T-helper 9 cell (primary cell): ENCODE measurements at regions not wholly inside any gene's neighbourhood (a gene's known extent, or its start where the extent isn't known, plus 50 kb on each side); places are given as distances from the start of the nearest gene placed in this dataset.

Experiments
- DNase-seq: peaks from one replicate; pipeline ENCODE4 v3.0.0-alpha.2; 2020

GRCh38 chr2:3138621-3139020, 239.0 kb downstream of the EIPR1 start:
- DNase-seq, result no peak

DNA sequence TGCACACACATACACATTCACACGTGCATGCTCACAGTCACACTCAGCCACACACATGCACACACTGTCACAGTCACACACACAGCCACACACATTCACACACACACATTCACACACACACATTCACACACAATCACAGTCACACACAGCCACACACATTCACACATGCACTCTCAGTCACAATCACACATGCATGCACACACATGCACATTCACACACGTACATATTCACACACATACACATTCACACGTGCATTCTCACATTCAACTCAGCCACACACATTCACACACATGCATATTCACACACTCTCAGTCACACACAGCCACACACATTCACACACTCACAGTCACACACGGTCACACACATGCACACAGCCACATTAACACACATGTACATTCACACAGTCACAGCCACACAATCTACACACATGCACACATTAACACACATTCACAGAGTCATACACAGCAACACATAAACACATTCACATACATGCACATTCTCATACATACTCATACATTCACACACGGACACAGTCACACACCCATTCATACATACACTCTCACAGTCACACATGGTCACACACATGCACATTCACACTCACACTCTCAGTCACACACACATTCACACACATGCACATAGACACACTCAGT, 239.8 kb downstream of the EIPR1 start:
- DNase-seq, result no peak

DNA sequence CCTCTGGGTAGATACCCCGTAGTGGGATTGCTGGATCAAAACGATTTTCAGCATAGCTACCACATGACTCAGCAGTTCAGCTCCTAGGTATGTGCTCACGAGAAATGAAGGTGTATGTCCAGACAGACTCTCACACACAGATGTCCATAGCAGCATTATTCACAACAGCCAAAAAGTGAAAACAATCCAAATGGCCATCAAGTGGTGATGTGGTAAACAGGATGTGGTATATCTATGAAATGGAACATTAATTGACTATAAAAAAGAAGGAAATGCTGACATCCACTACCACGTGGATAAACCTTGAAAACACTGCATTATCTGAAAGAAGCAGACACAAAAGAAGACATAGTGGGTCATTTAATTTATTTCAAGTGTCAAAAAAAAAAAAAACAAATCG, 241.9 kb downstream of the EIPR1 start:
- no peak for DNase-seq

DNA sequence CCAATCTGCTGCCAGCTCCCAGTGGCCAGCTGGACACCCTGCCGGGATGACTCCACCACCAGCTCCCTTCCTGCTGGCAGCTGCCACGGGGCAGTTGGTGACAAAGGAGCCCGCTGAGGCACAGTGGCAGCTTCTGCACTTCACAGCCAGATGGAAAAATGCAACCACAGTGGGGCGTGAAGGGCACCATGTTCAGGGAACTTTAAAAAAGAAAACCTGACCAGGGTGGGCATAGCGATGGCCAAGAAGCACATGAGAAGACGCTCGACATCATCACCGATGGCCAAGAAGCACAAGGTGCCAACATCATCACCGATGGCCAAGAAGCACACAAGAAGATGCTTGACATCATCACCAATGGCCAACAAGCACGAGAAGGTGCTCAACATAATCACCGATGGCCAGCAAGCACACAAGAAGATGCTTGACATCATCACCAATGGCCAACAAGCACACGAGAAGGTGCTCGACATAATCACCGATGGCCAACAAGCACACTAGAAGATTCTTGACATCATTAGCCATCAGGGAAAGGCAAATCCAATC, 243.5 kb downstream of the EIPR1 start:
- no peak for DNase-seq

GRCh38 chr2:3132966-3133365, 244.7 kb downstream of the EIPR1 start:
- DNase-seq, result no peak

DNA sequence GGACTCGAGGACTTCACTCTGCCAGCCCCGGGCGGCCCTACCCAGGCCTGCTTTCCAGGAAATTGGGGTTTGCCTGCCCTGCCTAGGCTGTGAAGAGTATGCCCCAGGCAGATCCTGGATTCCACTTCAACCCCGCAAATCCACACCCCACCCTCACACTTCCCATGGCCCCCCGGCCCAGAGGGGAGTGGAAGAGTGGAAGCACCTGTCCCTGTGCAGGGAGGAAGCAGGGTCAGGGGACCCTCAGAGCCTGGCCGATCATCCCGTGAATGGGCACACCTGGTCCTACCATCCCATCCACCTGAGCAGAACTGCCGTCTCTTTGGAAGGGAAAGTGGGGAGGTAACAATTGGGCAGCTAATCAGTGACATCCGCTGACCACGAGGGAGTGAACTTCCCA, 245.2 kb downstream of the EIPR1 start:
- DNase-seq, result no peak

DNA sequence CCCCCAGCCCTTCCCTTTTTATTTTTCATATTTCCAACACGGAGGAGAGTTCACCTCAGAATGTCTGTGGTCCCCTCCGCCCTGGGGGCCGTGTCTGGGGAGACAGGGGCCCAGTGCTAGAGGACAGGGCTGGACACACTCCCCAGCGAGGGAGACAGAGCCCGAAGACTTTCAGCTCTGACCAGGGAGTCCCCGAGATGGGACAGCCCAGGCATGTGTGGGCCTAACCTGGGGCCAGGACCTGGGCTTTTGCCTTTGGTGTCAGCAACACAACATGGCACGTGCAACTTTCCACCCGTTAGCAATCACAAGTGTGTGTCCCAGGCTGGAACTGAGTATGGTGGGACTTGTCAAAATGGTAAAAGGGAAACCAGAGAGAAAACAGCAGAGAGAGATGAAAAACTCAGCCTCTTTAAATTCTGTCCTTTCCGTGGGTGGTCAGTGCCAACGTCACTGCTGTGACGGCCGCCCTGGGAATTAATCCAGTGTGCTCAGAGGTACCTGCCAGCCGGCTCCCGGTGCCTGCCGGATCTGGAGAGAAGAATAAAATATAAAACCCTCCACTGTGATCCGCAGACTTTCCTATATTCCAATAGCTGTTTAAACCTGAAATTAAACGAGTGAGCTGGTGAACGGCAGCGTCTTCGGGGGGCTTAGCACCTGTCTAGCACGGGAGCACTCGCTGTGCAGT, 245.8 kb downstream of the EIPR1 start:
- DNase-seq, result no peak

DNA sequence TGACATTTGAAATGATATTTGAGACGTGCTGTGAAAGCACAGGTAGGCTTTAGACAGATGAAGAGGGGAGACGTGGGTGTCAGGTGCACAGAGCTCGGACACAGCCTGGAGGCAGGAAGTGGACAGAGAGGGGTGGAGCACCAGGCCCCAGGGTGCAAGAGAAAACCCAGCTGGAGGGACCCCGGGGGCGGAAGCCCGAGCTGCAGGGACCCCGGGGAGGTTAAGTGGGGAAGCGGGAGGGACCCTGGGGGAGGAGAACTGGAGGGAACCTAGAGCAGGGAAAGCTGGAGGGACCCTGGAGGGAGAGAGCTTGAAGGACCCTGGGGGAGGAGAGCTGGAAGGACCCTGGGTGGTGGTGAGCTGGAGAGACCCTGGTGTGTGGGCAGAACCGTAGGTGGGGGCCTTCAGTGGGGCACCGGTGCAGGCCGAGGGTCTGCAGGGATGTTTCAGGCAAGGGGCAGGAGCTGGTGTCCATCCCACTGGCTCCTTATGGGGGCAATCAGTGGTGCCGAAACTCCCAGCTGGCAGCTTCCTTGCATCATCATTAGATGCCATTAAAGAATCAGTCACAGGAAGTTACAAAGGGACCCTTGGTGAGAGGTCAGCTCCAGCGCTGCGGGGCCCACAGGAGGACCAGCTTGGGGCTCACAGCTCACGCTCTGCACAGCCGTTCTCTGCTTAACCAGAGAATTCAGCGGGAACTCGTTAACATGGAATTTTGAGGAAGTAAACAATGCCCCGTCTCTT, 246.6 kb downstream of the EIPR1 start:
- no peak for DNase-seq

- DNase-seq, result no peak
Observed at GRCh38 chr2:3130444-3130843, 247.2 kb downstream of the EIPR1 start.

DNA sequence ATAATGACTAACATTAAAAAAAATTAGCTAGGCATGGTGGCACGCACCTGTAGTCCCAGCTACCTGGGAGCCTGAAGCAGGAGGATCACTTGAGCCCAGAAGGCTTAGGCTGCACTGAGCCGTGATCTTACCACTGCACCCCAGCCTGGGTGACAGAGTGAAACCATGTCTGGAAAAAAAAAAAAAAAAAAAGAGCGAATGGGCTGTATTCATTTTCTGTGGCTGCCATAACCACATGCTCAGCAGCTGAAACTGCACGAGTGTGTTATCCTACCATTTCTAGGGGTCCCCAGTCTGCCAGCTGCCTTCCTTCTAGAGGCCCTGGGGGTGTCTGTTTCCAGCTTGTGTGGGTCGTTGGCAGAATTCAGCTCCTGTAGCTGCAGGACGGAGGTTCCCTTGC, 247.8 kb downstream of the EIPR1 start:
- DNase-seq, result no peak

- DNase-seq, result no peak
Observed at GRCh38 chr2:3128786-3129185, 248.8 kb downstream of the EIPR1 start.

DNA sequence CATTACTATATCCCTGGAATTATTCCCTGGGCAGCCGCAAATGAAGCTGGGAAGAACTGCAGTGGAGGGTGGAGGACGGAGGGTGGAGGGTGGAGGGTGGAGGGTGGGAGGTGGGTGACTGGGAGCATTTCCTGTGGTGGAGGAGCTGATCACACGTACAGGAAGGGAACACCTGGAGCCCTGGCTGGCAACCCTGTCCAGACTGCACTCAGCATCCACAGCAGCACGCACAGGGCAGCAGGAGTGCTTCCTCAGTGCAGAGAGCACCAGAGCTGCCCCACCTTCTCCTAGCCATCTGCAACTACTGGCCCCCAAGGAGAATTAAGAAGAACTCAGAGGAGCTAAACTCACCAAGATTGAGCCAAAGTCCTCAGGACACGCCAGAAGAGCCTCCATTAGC, 249.9 kb downstream of the EIPR1 start:
- DNase-seq, result no peak

- DNase-seq, result no peak
Observed at GRCh38 chr2:3126911-3127621, 250.6 kb downstream of the EIPR1 start.

DNA sequence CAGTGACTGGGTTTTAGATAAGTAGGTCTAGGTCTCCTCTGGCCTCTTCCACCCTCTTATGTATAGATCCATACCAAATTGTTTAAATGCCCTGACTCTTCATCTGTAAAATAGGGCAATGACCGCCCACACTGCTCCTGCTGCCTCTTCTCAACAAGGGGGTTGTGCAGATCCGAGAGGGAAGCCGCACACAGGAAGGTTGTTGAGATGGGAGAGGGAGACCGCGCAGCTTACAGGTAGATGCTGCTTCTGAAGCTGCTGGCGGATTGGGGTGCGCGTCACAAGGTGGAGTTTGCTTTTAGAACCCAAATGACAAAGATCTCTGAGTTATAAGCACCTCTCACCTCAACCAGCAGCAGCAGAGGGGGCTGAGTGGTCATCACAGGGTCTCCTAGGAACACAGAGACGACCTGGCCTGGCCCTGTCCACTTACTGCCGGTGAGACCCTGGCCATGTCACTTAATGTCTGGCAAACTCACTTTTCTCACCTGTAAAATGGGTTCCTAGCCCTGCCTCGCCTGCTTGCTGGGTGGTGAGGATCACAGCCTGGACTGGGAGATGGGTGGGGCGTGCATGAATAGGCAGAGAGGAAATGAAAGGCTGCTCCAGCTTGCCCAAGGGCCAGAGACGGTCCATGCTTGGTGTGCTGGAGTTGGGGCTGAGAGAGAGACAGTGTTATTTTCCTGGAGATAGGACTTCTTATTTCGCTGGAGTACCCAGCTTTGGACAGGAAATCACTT, 251.3 kb downstream of the EIPR1 start:
- DNase-seq, result no peak

- DNase-seq, result no peak
Observed at GRCh38 chr2:3125761-3126130, 251.9 kb downstream of the EIPR1 start.

- no peak for DNase-seq
Observed at GRCh38 chr2:3125001-3125760, 252.4 kb downstream of the EIPR1 start.

GRCh38 chr2:3122525-3122924, 255.1 kb downstream of the EIPR1 start:
- DNase-seq, result no peak

DNA sequence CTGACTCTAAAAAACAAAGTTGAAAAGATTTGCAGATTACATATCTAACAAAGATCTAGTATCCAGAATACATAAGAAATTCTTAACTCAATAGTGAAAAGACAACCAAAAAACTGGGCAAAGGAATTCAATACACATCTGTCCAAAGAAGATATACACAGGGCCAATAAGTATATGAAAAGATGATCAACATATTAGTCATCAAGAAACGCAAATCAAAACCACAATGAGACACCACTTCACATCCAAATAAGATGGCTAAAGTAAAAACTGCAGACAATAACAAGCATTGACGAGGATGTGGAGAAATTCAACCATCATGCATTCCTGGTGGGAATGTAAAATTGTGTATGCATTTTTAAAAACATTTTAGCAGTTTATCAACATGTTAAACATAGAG, 256.0 kb downstream of the EIPR1 start:
- DNase-seq, result no peak

DNA sequence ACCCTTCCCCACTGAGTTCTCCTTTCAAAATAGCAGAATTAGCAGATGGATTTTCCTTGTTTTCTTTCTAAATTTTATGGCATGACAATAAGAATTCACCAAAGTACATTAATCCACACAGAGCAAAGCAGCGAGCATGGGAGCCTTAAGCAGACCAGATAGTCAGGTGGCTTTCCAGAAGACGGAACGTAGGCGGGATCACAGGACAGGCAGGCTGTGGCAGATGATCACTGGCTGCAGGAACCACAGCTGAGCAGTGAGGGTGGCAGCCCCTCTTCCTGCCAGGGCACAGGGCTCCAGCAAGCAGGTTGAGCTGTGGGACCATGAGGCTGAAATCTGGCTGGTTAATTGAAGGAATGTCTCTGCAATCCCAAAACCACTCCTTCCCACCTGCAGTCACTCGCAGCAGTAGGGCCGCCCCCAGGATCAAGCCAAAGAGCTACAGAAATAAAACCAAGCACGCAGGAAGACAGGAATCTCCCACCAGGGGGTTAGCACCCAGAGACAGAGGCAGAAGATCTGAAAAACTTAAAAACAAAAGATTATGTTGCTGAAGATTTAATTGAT, 259.9 kb downstream of the EIPR1 start:
- DNase-seq, result no peak

GRCh38 chr2:3116371-3116770, 261.2 kb downstream of the EIPR1 start:
- no peak for DNase-seq

GRCh38 chr2:3115301-3116042, 262.1 kb downstream of the EIPR1 start:
- no peak for DNase-seq
